Coronary artery (tissue), 2 donors: ENCODE measurements at regions not wholly inside any gene's neighbourhood (a gene's known extent, or its start where the extent isn't known, plus 50 kb on each side); places are given as distances from the start of the nearest gene placed in this dataset.

Experiments
- DNase-seq: peaks from one replicate; pipeline ENCODE4 v3.0.0-alpha.2; 2017; ENCODE audit warnings: low spot score
- H3K27ac ChIP-seq, 2 donors: fragments of 200-600 bp; sonication (generic); one replicate each; pipeline ENCODE4 v1.5.1; 2016 to 2019
- H3K4me3 ChIP-seq: fragments of 200-600 bp; sonication (generic); 2 replicates; pipeline ENCODE4 v1.5.1; 2016; ENCODE audit warnings: mild to moderate bottlenecking, moderate library complexity
- CTCF ChIP-seq: fragments of 200-600 bp; sonication (generic); IDR thresholded peaks from one replicate; pipeline ENCODE4 v1.5.1; 2019; ENCODE audit warnings: antibody characterized with exemption

- H3K4me3 ChIP-seq, result no peak overlapping the region
- no peak for TF ChIP-seq CTCF
- H3K27ac ChIP-seq, result no peak overlapping the region
- no peak for DNase-seq
These were observed 349.3 kb upstream of the SEMA3D start for GRCh38 chr7:85535974-85536729.

GRCh38 chr7:85529831-85530230 lies 343.0 kb upstream of the SEMA3D start:
- Histone ChIP-seq H3K27ac (no peak overlapping the region), H3K4me3 (no peak overlapping the region)
- no peak for DNase-seq
- no peak for TF ChIP-seq CTCF

GRCh38 chr7:85529201-85529600 lies 342.3 kb upstream of the SEMA3D start:
- TF ChIP-seq CTCF, result no peak
- Histone ChIP-seq H3K27ac (no peak overlapping the region), H3K4me3 (no peak overlapping the region)
- no peak for DNase-seq

- no peak overlapping the region for H3K4me3 ChIP-seq
- TF ChIP-seq CTCF, result no peak
- H3K27ac ChIP-seq, result no peak overlapping the region
- no peak for DNase-seq
These were observed 341.7 kb upstream of the SEMA3D start for GRCh38 chr7:85528581-85528980.

- no peak for TF ChIP-seq CTCF
- Histone ChIP-seq H3K27ac (no peak overlapping the region), H3K4me3 (no peak overlapping the region)
- no peak for DNase-seq
These were observed 338.8 kb upstream of the SEMA3D start for GRCh38 chr7:85525676-85526075.

GRCh38 chr7:85522070-85522469 lies 335.2 kb upstream of the SEMA3D start:
- H3K27ac ChIP-seq, result no peak overlapping the region
- TF ChIP-seq CTCF, result no peak
- H3K4me3 ChIP-seq, result no peak overlapping the region
- DNase-seq, result no peak

GRCh38 chr7:85521108-85521694 lies 334.3 kb upstream of the SEMA3D start:
- Histone ChIP-seq H3K4me3 (no peak overlapping the region), H3K27ac (no peak overlapping the region)
- no peak for TF ChIP-seq CTCF
- DNase-seq, result no peak
